Vagina (tissue), 2 donors: ENCODE measurements at regions not wholly inside any gene's neighbourhood (a gene's known extent, or its start where the extent isn't known, plus 50 kb on each side); places are given as distances from the start of the nearest gene placed in this dataset.

Experiments used
- POLR2A ChIP-seq, 2 donors: fragments of 450-650 bp; IDR thresholded peaks; one replicate each; pipeline ENCODE4 v1.6.1; 2017; ENCODE audit warnings: antibody characterized with exemption in 2 of 2, mild to moderate bottlenecking in 2 of 2, moderate library complexity in 2 of 2
- TF ChIP-seq, protein P1 (sequence below), 3 experiments: fragments of 450-650 bp in 2 of 3; fragments of 200-600 bp in 1 of 3; sonication (generic) in 1 of 3; IDR thresholded peaks; one replicate each; pipeline ENCODE4 v1.5.1; 2017 to 2019; ENCODE audit warnings: antibody characterized with exemption in 3 of 3, mild to moderate bottlenecking in 2 of 3, moderate library complexity in 2 of 3

DNA sequence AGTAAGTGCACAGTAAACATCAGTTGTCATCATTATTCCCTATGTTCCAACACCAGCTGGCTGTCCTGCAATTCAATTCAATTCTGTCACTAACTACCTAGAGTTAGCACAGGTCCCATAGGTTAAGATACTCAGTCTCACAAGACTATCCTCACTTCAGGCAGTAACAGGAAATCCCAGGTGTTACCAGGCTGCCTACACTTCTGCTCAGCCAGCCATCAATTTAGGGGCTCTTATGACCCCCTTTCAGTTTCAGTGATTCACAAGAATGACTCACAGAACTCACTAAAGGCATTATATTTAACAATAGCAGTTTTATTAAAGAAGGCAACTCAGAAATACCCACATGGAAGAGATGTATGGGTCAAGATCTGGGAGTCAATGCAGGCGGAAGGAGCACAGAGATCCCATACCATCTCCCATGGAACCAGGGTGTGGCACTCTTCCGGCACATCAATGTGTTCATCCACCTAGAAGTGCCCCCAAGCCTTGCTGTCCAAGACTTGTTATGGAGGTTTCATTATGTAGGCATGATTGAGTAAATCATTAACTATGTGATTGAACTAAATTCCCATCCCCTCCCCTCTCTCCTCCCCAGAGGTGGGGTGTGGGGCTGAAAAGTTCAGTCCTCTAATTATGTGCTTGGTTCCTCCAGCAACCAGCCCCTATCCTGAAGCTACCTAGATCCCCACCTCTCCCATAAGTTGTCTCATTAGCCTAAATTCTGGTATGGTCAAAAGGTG, 120.8 kb upstream of the WSCD2 start:
- no peak for TF ChIP-seq POLR2A (IDR thresholded peaks at IDR 0.05)
- TF ChIP-seq, protein P1, sequence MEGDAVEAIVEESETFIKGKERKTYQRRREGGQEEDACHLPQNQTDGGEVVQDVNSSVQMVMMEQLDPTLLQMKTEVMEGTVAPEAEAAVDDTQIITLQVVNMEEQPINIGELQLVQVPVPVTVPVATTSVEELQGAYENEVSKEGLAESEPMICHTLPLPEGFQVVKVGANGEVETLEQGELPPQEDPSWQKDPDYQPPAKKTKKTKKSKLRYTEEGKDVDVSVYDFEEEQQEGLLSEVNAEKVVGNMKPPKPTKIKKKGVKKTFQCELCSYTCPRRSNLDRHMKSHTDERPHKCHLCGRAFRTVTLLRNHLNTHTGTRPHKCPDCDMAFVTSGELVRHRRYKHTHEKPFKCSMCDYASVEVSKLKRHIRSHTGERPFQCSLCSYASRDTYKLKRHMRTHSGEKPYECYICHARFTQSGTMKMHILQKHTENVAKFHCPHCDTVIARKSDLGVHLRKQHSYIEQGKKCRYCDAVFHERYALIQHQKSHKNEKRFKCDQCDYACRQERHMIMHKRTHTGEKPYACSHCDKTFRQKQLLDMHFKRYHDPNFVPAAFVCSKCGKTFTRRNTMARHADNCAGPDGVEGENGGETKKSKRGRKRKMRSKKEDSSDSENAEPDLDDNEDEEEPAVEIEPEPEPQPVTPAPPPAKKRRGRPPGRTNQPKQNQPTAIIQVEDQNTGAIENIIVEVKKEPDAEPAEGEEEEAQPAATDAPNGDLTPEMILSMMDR (IDR thresholded peaks at IDR 0.05) = no peak
